PC-3 (cell line): ENCODE measurements at regions not wholly inside any gene's neighbourhood (a gene's known extent, or its start where the extent isn't known, plus 50 kb on each side); places are given as distances from the start of the nearest gene placed in this dataset.
"Not testable (repeated sequence)": the region's sequence is repeated elsewhere in the genome, so short reads cannot be mapped to it uniquely, and the experiment has no call there.

Source experiments
- ATAC-seq: fragments of 200-7000 bp; cut with Tn5 transposase; 2 replicates; pipeline ENCODE4 v1.9.1; 2020; ENCODE audit warnings: mild to moderate bottlenecking, moderate library complexity
- BruUV-seq: library from RNA; stranded (reverse); fragments of 400-500 nt; replicated peaks from 2 replicates; lab custom pipeline; 2021; lab: Mats Ljungman, UMichigan
- CTCF ChIA-PET: fragments of 300-600 bp; sonication (Branson Sonifier 250); formaldehyde crosslinking; loops from one replicate; lab custom pipeline; 2022; ENCODE audit warnings: antibody characterized with exemption; lab: Charles Lee
- POLR2A ChIA-PET: fragments of 300-600 bp; sonication (Branson Sonifier 250); formaldehyde crosslinking; loops from one replicate; lab custom pipeline; 2022; ENCODE audit warnings: antibody characterized with exemption; ENCODE audit not compliant: unreplicated experiment; lab: Charles Lee
- DNase-seq: peaks from one replicate; pipeline ENCODE4 v3.0.0-alpha.2; 2015
- H2AFZ ChIP-seq: fragments of 300-600 bp; sonication (generic); 2 replicates; pipeline ENCODE4 v1.6.0; 2016; ENCODE audit warnings: antibody characterized with exemption, low read length
- H3F3A ChIP-seq: fragments of 300-600 bp; sonication (generic); one replicate; pipeline ENCODE4 v1.6.0; 2017; ENCODE audit warnings: antibody characterized with exemption, low read length, control low read depth, mild to moderate bottlenecking; ENCODE audit not compliant: unreplicated experiment
- H3K27ac ChIP-seq: fragments of 300-600 bp; sonication (generic); 2 replicates; pipeline ENCODE4 v1.5.1; 2016; ENCODE audit warnings: mild to moderate bottlenecking, low read length
- H3K27me3 ChIP-seq: fragments of 300-600 bp; sonication (generic); 2 replicates; pipeline ENCODE4 v1.6.1; 2016; ENCODE audit warnings: low read length, mixed read lengths
- H3K36me3 ChIP-seq: fragments of 300-600 bp; sonication (generic); 2 replicates; pipeline ENCODE4 v1.6.1; 2016; ENCODE audit warnings: low read depth, mixed run types, low read length, mixed read lengths
- H3K4me1 ChIP-seq: fragments of 300-600 bp; sonication (generic); 2 replicates; pipeline ENCODE4 v1.5.1; 2016; ENCODE audit warnings: low read length; ENCODE audit not compliant: insufficient read depth
- H3K4me2 ChIP-seq: fragments of 300-600 bp; sonication (generic); 2 replicates; pipeline ENCODE4 v1.6.0; 2016; ENCODE audit warnings: low read length
- H3K4me3 ChIP-seq: fragments of 300-600 bp; sonication (generic); 2 replicates; pipeline ENCODE4 v1.5.1; 2016; ENCODE audit warnings: mild to moderate bottlenecking, low read length, mixed read lengths
- H3K79me2 ChIP-seq: fragments of 300-600 bp; sonication (generic); 2 replicates; pipeline ENCODE4 v1.6.1; 2017; ENCODE audit warnings: low read length, mixed read lengths
- H3K9ac ChIP-seq: fragments of 300-600 bp; sonication (generic); 2 replicates; pipeline ENCODE4 v1.6.0; 2016; ENCODE audit warnings: mild to moderate bottlenecking, low read length
- H3K9me2 ChIP-seq: fragments of 300-600 bp; sonication (generic); replicated peaks from 2 replicates; pipeline ENCODE4 v1.6.1; 2016; ENCODE audit warnings: mixed run types, low read length, mixed read lengths
- H3K9me3 ChIP-seq: fragments of 300-600 bp; sonication (generic); 2 replicates; pipeline ENCODE4 v1.6.1; 2016; ENCODE audit warnings: low read length, mixed read lengths
- H4K20me1 ChIP-seq: fragments of 300-600 bp; sonication (generic); 2 replicates; pipeline ENCODE4 v1.6.1; 2016; ENCODE audit warnings: low read length, mixed read lengths
- EZH2 ChIP-seq: fragments of 300-600 bp; sonication (generic); IDR thresholded peaks from one replicate; pipeline ENCODE4 v1.6.1; 2017; ENCODE audit warnings: antibody characterized with exemption, mild to moderate bottlenecking, low read length; ENCODE audit not compliant: unreplicated experiment
- EZH2phosphoT487 ChIP-seq: fragments of 300-600 bp; sonication (generic); IDR thresholded peaks from 2 replicates; pipeline ENCODE4 v1.6.1; 2018; ENCODE audit warnings: mild to moderate bottlenecking, antibody characterized with exemption, low read length, borderline replicate concordance
- intact Hi-C: fragments of 100-400 bp; cut with micrococcal nuclease; formaldehyde crosslinking; loops from 2 replicates; pipeline ENCODE4 v1.9.0; 2023
- TF ChIP-seq, protein P1 (sequence below): fragments of 300-600 bp; sonication (generic); conservative IDR thresholded peaks from 2 replicates; pipeline ENCODE4 v1.5.1; 2017; ENCODE audit warnings: antibody characterized with exemption, low read depth, mild to moderate bottlenecking, low read length

DNA sequence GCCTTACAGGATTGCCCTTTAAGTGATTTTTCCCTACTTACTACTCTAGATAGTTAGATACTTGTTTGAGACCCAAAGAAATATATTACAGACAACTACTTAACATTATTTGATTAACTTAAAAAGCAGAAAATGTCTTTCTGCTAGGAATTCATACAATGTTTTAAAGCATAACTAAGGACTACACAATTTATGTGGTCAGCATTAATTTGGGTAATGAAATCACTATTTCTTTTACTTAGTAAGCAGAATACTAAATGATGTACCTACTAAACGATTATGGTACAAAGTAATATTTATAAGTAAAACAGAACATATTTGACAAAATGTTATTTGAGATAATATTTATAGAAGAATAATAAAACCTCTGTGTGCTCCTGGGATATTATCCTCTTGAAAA lies 371.9 kb upstream of the ARRDC3 start:
- no peak for ATAC-seq
- no peaks in the 10 kb centered on the region for H3K36me3 ChIP-seq
- intact Hi-C loops: no loop called here
- H3K27ac ChIP-seq: no peak overlapping the region
- no peaks in the 10 kb centered on the region for H4K20me1 ChIP-seq
- no peak overlapping the region for H3K9ac ChIP-seq
- POLR2A ChIA-PET: no interaction called here
- no peaks in the 10 kb centered on the region; the same call in 1 of the 2 replicates for H3K27me3 ChIP-seq
- no peaks in the 10 kb centered on the region for H3K79me2 ChIP-seq
- no peaks in the 10 kb centered on the region for H3F3A ChIP-seq
- no TSS peak for BruUV-seq
- H3K4me2 ChIP-seq: no peak overlapping the region
- no peak overlapping the region for H2AFZ ChIP-seq
- H3K9me3 ChIP-seq: no peaks in the 10 kb centered on the region
- no peak for TF ChIP-seq EZH2phosphoT487
- H3K9me2 ChIP-seq: no peaks in the 10 kb centered on the region
- DNase-seq: no peak
- no peaks in the 10 kb centered on the region for H3K4me1 ChIP-seq
- H3K4me3 ChIP-seq: no peak overlapping the region
- CTCF ChIA-PET: no interaction called here

GRCh38 chr5:91744470-91744869 lies 361.4 kb upstream of the ARRDC3 start:
- intact Hi-C loops, H3K27ac ChIP-seq, H3K4me3 ChIP-seq, H3K4me1 ChIP-seq, POLR2A ChIA-PET, DNase-seq, H3K79me2 ChIP-seq, H3K36me3 ChIP-seq, H3K9me2 ChIP-seq, H3K9ac ChIP-seq, CTCF ChIA-PET, H4K20me1 ChIP-seq, H3K4me2 ChIP-seq, H3K27me3 ChIP-seq, H3F3A ChIP-seq, BruUV-seq, H3K9me3 ChIP-seq, ATAC-seq, H2AFZ ChIP-seq: not testable (repeated sequence)

- no peaks in the 10 kb centered on the region for H3K36me3 ChIP-seq
- intact Hi-C loops: no loop called here
- no peaks in the 10 kb centered on the region for H4K20me1 ChIP-seq
- ChIA-PET CTCF (no interaction called here), POLR2A (no interaction called here)
- no peaks in the 10 kb centered on the region for H3K4me1 ChIP-seq
- no peak overlapping the region for H3K27ac ChIP-seq
- no peak overlapping the region for H3K4me3 ChIP-seq
- no peak for ATAC-seq
- no peak overlapping the region for H2AFZ ChIP-seq
- no peak overlapping the region for H3K9ac ChIP-seq
- no peaks in the 10 kb centered on the region for H3K27me3 ChIP-seq
- no peaks in the 10 kb centered on the region for H3F3A ChIP-seq
- H3K4me2 ChIP-seq: no peak overlapping the region
- no peak for DNase-seq
- H3K9me2 ChIP-seq: no peaks in the 10 kb centered on the region; the same call in 1 of the 2 replicates
- H3K79me2 ChIP-seq: no peaks in the 10 kb centered on the region
- TF ChIP-seq, protein P1, sequence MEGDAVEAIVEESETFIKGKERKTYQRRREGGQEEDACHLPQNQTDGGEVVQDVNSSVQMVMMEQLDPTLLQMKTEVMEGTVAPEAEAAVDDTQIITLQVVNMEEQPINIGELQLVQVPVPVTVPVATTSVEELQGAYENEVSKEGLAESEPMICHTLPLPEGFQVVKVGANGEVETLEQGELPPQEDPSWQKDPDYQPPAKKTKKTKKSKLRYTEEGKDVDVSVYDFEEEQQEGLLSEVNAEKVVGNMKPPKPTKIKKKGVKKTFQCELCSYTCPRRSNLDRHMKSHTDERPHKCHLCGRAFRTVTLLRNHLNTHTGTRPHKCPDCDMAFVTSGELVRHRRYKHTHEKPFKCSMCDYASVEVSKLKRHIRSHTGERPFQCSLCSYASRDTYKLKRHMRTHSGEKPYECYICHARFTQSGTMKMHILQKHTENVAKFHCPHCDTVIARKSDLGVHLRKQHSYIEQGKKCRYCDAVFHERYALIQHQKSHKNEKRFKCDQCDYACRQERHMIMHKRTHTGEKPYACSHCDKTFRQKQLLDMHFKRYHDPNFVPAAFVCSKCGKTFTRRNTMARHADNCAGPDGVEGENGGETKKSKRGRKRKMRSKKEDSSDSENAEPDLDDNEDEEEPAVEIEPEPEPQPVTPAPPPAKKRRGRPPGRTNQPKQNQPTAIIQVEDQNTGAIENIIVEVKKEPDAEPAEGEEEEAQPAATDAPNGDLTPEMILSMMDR: no peak
- TF ChIP-seq EZH2: no peak
- TF ChIP-seq EZH2phosphoT487: no peak
- H3K9me3 ChIP-seq: no peaks in the 10 kb centered on the region
- BruUV-seq: no TSS peak
These were observed 359.4 kb upstream of the ARRDC3 start for GRCh38 chr5:91742550-91742949.

- ChIA-PET POLR2A (no interaction called here), CTCF (no interaction called here)
- Histone ChIP-seq H3F3A (no peaks in the 10 kb centered on the region), H3K27ac (no peak overlapping the region), H3K79me2 (no peaks in the 10 kb centered on the region), H3K9me3 (no peaks in the 10 kb centered on the region), H3K4me2 (no peak overlapping the region), H3K4me3 (no peak overlapping the region), H3K4me1 (no peaks in the 10 kb centered on the region), H3K9me2 (no peaks in the 10 kb centered on the region; the same call in 1 of the 2 replicates), H2AFZ (no peak overlapping the region), H3K36me3 (no peaks in the 10 kb centered on the region), H3K9ac (no peak overlapping the region), H4K20me1 (no peaks in the 10 kb centered on the region), H3K27me3 (no peaks in the 10 kb centered on the region)
- no TSS peak for BruUV-seq
- DNase-seq: no peak
- intact Hi-C loops: no loop called here
- no peak for ATAC-seq
- no peak for TF ChIP-seq EZH2phosphoT487
- TF ChIP-seq EZH2: no peak
- TF ChIP-seq, protein P1: no peak
These were observed 358.8 kb upstream of the ARRDC3 start for GRCh38 chr5:91741764-91742505.
